Progenitor cell of endocrine pancreas (in vitro differentiated cells): ENCODE measurements at regions not wholly inside any gene's neighbourhood (a gene's known extent, or its start where the extent isn't known, plus 50 kb on each side); places are given as distances from the start of the nearest gene placed in this dataset.
"Not testable (repeated sequence)": the region's sequence is repeated elsewhere in the genome, so short reads cannot be mapped to it uniquely, and the experiment has no call there.

Source experiments
- DNase-seq: peaks from one replicate; pipeline ENCODE4 v3.0.0; 2021; ENCODE audit warnings: low spot score; ENCODE audit not compliant: unreplicated experiment
- H3K27ac Mint-ChIP-seq: 2 replicates; pipeline ENCODE4 v1.8.0; 2021; ENCODE audit warnings: mild to moderate bottlenecking, moderate library complexity, mixed read lengths
- H3K27me3 Mint-ChIP-seq: 2 replicates; pipeline ENCODE4 v1.8.0; 2021; ENCODE audit warnings: mixed read lengths
- H3K36me3 Mint-ChIP-seq: 2 replicates; pipeline ENCODE4 v1.8.0; 2022; ENCODE audit warnings: mixed read lengths; ENCODE audit not compliant: insufficient read depth
- H3K4me1 Mint-ChIP-seq: 2 replicates; pipeline ENCODE4 v1.8.0; 2021; ENCODE audit warnings: low read depth, mixed read lengths
- H3K4me3 Mint-ChIP-seq: 2 replicates; pipeline ENCODE4 v1.8.0; 2021; ENCODE audit warnings: low read depth, mild to moderate bottlenecking, moderate library complexity, mixed read lengths
- H3K9me3 Mint-ChIP-seq: 2 replicates; pipeline ENCODE4 v1.8.0; 2021; ENCODE audit warnings: low read depth, mixed read lengths
- TF ChIP-seq, protein P1 (sequence below): fragments of 200-600 bp; sonication (generic); IDR thresholded peaks from one replicate; pipeline ENCODE4 v1.5.0; 2021; ENCODE audit warnings: antibody characterized with exemption, mild to moderate bottlenecking; ENCODE audit not compliant: unreplicated experiment

DNA sequence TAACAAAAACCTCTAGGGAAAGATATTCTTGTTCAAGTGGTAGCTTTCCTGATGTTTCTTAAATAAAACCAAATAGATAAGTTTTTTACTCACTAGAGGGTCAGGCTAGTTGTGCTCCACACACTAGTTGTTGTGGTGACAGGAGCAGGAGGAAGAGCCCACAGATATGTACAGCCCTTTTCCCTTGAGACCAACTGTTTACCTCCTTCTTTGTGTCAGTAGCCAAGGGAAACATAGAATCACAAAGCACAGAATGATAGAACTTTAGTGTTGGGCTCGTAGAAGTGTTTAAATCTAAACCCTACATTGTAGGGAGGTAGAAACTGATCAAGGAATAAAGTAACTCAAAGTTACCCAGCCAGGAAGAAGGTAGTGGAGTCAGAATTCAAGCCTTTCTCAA lies 309.0 kb downstream of the CTH start:
- Mint-ChIP-seq H3K36me3 (no peaks in the 10 kb centered on the region), H3K9me3 (peaks cover 12% of the 10 kb centered on the region), H3K4me1 (peaks cover 10% of the 10 kb centered on the region), H3K27me3 (no peaks in the 10 kb centered on the region), H3K27ac (no peak overlapping the region), H3K4me3 (no peak overlapping the region)
- TF ChIP-seq, protein P1, sequence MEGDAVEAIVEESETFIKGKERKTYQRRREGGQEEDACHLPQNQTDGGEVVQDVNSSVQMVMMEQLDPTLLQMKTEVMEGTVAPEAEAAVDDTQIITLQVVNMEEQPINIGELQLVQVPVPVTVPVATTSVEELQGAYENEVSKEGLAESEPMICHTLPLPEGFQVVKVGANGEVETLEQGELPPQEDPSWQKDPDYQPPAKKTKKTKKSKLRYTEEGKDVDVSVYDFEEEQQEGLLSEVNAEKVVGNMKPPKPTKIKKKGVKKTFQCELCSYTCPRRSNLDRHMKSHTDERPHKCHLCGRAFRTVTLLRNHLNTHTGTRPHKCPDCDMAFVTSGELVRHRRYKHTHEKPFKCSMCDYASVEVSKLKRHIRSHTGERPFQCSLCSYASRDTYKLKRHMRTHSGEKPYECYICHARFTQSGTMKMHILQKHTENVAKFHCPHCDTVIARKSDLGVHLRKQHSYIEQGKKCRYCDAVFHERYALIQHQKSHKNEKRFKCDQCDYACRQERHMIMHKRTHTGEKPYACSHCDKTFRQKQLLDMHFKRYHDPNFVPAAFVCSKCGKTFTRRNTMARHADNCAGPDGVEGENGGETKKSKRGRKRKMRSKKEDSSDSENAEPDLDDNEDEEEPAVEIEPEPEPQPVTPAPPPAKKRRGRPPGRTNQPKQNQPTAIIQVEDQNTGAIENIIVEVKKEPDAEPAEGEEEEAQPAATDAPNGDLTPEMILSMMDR, result no peak
- no peak for DNase-seq

DNA sequence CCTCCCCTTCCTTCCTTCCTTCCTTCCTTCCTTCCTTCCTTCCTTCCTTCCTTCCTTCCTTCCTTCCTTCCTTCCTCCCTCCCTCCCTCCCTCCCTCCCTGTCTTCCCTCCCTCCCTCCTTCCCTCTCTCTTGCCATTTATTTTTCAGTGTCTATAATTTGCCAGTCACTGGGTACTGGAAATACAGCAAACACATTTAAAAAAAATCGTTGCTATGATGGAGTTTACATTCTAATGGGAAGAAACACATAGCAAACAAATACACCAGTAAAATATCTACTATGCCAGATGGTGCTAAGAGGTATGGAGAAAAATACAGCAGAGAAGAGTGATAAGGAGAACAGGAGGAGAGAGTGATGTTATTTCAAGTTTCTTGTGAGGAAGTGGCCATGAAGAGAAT lies 309.5 kb downstream of the CTH start:
- Mint-ChIP-seq H3K36me3 (peaks cover 2% of the 10 kb centered on the region), H3K27me3 (no peaks in the 10 kb centered on the region), H3K27ac (no peak overlapping the region), H3K9me3 (peaks cover 16% of the 10 kb centered on the region), H3K4me1 (peaks cover 10% of the 10 kb centered on the region), H3K4me3 (no peak overlapping the region)
- DNase-seq, result no peak
- TF ChIP-seq, protein P1, result no peak

DNA sequence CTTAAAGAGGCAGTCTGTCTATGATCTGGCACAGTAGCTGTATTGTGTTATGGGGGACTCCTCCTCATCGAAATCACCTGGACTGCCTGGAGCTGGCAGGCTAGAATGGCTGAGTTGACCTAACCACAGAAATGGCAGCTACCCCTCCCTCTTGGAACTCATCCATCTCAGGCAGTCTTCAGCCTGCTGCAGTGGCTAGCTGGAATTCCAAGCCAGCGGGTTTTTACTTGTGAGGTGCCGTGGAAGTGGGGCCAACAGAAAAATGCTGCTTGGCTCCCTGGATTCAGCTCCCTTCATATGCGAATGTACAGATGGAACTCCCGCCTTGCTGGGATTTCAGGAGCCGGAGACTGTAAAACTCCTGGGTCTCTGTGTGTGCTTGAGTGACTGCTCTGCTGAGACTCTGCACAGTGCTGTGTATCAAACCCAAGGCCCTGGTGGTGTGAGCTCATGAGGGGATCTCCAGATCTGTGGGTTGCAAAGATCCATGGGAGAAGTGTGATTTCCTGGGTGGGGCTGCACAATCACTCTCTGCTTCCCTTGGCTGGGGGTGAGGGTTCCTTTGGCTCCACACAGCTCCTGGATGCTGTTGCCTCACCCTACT lies 316.9 kb downstream of the CTH start:
- TF ChIP-seq, protein P1, result no peak
- peaks cover 26% of the 10 kb centered on the region for H3K9me3 Mint-ChIP-seq
- peaks cover 2% of the 10 kb centered on the region for H3K36me3 Mint-ChIP-seq
- DNase-seq, result no peak
- H3K27ac Mint-ChIP-seq, result no peak overlapping the region
- no peak overlapping the region for H3K4me3 Mint-ChIP-seq
- H3K4me1 Mint-ChIP-seq, result no peaks in the 10 kb centered on the region
- H3K27me3 Mint-ChIP-seq, result no peaks in the 10 kb centered on the region

DNA sequence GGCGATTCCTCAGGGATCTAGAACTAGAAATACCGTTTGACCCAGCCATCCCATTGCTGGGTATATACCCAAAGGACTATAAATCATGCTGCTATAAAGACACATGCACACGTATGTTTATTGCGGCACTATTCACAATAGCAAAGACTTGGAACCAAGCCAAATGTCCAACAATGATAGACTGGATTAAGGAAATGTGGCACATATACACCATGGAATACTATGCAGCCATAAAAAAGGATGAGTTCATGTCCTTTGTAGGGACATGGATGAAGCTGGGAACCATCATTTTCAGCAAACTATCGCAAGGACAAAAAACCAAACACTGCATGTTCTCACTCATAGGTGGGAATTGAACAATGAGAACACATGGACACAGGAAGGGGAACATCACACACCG lies 311.1 kb downstream of the PTGER3 start:
- H3K27me3 Mint-ChIP-seq, H3K4me1 Mint-ChIP-seq, H3K9me3 Mint-ChIP-seq, H3K27ac Mint-ChIP-seq, H3K36me3 Mint-ChIP-seq, H3K4me3 Mint-ChIP-seq, DNase-seq: not testable (repeated sequence)

DNA sequence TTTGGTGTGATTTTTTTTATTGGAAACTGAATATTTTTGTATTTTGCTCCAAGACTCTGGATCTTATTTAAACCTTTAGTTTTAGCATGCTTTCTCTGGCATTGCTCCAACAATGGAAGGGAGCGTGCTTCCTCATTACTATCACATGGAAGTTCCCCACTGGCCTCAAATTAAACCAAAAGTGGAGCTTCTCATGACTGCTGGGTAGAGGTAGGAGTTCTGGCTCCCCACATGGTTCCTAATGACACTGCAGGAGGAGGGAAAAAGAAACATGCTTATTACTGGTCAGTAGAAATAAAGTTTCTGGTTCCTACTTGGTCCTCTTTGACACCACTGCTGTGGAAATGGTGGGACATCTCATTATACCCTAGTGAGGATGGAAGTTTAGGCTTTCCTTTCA lies 310.5 kb downstream of the PTGER3 start:
- H3K27me3 Mint-ChIP-seq, result no peaks in the 10 kb centered on the region
- DNase-seq, result no peak
- no peaks in the 10 kb centered on the region for H3K4me1 Mint-ChIP-seq
- TF ChIP-seq, protein P1, result no peak
- H3K9me3 Mint-ChIP-seq, result peaks cover 6% of the 10 kb centered on the region
- H3K27ac Mint-ChIP-seq, result no peak overlapping the region
- no peak overlapping the region for H3K4me3 Mint-ChIP-seq
- H3K36me3 Mint-ChIP-seq, result no peaks in the 10 kb centered on the region

DNA sequence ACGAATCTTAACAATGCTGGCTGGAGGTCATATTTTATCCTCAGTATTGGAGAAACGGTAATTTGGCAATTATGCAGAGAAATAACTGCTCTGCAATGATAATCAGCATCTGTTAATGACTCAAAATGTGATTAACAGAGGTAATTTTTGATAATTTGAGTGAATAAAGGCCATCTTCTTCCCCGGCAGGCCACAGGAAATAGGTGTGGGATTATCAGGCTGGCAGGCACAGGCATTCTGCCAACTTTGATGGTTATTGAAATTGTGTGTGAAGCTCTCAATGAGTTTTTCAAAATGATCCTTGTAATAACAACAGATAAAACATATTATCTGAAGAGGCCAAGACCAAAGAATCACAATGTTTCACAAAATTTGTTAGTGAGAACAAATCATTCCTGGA lies 309.0 kb downstream of the PTGER3 start:
- no peak for DNase-seq
- H3K4me3 Mint-ChIP-seq, result no peak overlapping the region
- H3K27me3 Mint-ChIP-seq, result no peaks in the 10 kb centered on the region
- no peaks in the 10 kb centered on the region for H3K4me1 Mint-ChIP-seq
- no peak overlapping the region for H3K27ac Mint-ChIP-seq
- peaks cover 6% of the 10 kb centered on the region for H3K9me3 Mint-ChIP-seq
- no peaks in the 10 kb centered on the region for H3K36me3 Mint-ChIP-seq
- TF ChIP-seq, protein P1, result no peak
